ENCODE measurements at regions not wholly inside any gene's neighbourhood (a gene's known extent, or its start where the extent isn't known, plus 50 kb on each side); places are given as distances from the start of the nearest gene placed in this dataset.

DNA sequence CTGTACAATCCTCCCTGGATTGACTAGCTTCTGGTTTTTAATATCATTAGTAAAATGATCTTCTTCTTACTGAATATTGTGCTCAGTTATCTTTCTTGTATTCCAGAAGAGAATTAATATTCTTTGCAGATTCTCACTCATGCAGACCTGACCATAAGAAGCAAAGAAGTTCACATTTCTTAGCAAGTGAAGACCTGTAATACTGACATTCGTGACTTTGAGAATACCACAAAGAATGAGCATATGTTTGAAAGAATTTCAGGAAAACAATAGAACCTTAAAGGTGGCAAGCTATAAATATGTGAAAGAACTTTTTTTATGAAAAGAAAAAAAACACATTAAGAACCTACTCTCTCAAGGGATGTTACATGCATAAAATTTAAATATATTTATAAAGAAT, 371.6 kb downstream of the JRKL start:
- DNase-seq (ENCODE audit: low spot score), result no peak
- no peak for ATAC-seq (ENCODE audit: low FRiP score)
- TF ChIP-seq, protein P1, sequence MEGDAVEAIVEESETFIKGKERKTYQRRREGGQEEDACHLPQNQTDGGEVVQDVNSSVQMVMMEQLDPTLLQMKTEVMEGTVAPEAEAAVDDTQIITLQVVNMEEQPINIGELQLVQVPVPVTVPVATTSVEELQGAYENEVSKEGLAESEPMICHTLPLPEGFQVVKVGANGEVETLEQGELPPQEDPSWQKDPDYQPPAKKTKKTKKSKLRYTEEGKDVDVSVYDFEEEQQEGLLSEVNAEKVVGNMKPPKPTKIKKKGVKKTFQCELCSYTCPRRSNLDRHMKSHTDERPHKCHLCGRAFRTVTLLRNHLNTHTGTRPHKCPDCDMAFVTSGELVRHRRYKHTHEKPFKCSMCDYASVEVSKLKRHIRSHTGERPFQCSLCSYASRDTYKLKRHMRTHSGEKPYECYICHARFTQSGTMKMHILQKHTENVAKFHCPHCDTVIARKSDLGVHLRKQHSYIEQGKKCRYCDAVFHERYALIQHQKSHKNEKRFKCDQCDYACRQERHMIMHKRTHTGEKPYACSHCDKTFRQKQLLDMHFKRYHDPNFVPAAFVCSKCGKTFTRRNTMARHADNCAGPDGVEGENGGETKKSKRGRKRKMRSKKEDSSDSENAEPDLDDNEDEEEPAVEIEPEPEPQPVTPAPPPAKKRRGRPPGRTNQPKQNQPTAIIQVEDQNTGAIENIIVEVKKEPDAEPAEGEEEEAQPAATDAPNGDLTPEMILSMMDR (IDR thresholded peaks at IDR 0.05), result no peak

DNA sequence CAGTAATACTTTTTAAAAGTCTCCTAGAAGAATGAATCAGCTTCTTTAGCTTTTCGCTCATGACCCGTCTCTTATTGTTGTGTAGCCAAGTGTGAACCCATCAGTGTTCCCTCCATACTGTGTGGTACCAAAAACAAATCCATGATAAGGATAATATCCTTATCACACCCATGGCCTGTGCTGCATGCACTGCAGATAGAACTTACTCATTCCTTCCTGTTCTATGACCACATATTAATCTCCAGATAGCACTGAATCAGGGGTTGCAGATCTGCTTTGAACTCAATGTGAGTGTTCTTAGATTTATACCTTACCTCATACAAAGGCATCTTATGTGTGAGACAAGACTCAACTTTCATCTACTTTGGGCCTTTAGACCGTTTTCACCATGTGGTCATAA, 373.4 kb downstream of the JRKL start:
- TF ChIP-seq, protein P1 (IDR thresholded peaks at IDR 0.05), result no peak
- DNase-seq (ENCODE audit: low spot score), result no peak
- ATAC-seq (ENCODE audit: low FRiP score), result no peak

DNA sequence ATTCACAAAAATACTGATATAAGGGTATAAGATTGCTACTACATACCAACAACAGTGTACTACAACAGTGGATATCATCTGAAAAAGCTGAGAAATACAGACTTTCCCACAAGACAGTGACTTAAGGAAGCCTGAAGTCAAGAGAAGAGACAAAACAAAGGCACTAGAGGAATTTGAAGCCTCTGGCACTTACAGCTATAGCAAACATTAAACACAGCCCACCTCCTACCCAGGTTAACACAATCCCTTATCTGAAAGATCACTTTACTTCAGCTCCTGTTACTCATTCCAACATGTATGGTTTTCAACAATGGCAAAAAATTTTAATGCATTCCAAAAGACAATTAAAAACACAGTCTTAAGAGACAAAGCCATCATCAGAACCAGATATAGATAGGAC, 388.5 kb downstream of the JRKL start:
- TF ChIP-seq, protein P1 (IDR thresholded peaks at IDR 0.05), result no peak
- no peak for ATAC-seq (ENCODE audit: low FRiP score)
- DNase-seq (ENCODE audit: low spot score), result no peak

DNA sequence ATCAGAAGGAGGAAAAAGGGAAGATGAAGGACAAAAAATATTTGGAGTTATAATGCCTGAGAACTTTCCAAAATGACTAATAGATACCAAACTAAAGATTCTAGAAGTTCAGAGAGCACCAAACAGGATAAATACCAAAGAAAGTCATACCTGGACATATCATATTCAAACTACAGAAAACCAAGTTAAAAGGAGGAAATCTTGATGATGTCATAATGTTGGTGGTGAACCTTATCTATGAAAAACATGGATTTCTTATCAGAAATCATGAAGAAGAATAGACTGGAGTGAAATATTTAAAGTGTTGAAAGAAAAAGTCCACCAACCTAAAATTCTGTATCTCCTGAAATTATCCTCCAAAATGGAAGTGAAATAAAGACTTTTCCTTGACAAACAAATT, 389.2 kb downstream of the JRKL start:
- DNase-seq (ENCODE audit: low spot score) (no peak), ATAC-seq (ENCODE audit: low FRiP score) (no peak)
- TF ChIP-seq, protein P1 (IDR thresholded peaks at IDR 0.05), result no peak

DNA sequence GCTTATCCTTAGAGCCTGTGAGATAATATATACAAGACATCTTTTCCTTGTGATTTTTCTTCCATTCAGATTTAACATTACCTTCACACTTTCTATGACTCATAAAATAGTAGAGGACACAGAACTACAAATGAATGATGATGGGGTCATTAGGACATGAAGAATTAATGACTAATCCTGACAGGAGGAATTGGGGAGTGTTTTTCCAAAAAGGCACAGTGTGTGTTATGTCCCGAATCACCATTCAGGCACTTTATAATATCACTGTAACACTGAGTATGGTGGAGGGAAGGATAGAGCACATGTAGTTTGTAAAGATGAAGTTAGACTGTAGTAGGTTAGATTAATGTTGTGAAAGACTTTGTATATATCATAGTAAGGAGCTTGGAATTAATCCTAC, 391.3 kb downstream of the JRKL start:
- DNase-seq (ENCODE audit: low spot score) (no peak), ATAC-seq (ENCODE audit: low FRiP score) (no peak)
- TF ChIP-seq, protein P1 (IDR thresholded peaks at IDR 0.05), result no peak

DNA sequence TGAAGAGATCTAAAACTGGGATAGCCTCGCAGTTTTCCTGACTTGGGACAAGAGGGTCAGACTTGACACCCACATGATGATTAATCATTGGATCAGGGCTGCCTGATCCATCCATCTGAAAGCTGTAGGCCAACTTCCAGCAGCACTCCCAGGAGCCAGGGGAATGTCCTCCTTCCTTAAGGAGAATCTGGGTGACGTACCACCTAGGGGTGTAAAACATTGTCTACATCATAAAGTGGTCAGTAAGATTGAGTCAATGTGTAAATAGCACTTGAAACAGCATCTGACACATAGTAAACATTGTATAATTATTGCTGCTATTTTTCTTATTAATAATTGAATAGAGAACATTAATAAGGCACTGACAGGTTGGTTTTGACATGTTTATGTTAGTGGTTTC, 392.8 kb downstream of the JRKL start:
- TF ChIP-seq, protein P1 (IDR thresholded peaks at IDR 0.05), result no peak
- ATAC-seq (ENCODE audit: low FRiP score), result no peak
- no peak for DNase-seq (ENCODE audit: low spot score)

DNA sequence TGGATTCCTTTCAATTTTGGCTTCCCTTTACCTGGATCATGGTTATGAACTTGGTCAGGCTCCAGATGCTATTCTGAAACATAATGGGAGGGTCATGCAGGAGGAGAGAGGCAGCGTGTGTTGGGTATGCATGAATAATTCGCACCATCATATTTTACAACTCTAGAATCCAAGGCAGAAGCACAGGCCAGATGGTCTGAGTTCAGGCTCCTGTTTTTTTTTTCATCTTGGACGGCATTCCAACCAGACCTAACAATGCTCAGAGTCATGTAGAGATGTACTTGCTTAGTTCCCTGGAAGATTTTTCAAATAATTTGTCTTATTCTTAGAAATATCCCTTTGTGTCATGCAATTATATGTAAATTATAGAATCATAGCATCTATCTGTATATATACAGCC, 393.5 kb downstream of the JRKL start:
- ATAC-seq (ENCODE audit: low FRiP score), result no peak

More for the DNA sequence above, 393.5 kb downstream of the JRKL start:
- DNase-seq (ENCODE audit: low spot score), result no peak
- TF ChIP-seq, protein P1 (IDR thresholded peaks at IDR 0.05), result no peak
